ENCODE measurements at regions not wholly inside any gene's neighbourhood (a gene's known extent, or its start where the extent isn't known, plus 50 kb on each side); places are given as distances from the start of the nearest gene placed in this dataset.

DNA sequence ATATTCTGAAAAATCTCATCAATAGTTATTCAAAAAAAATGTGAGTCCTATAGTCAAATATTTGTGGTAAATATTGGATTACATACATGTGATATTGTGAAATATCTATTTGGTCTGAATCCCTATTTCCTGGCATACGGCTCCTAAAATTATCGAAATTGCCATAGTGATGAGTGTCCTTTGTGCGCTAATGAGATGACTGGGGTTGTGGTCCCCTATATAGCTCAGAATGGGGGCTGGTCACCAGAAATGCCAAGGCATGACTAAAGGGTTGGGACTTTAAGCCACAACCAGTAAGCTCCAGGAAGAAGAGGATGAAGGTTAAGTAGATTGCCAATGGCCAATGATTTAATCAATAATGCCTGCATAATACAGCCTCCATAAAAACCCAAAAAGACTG lies 610.2 kb upstream of the CHRM3 start:
- H3K4me3 ChIP-seq (ENCODE audit: low read depth, low read length) = no peak overlapping the region
- TF ChIP-seq, protein P1, sequence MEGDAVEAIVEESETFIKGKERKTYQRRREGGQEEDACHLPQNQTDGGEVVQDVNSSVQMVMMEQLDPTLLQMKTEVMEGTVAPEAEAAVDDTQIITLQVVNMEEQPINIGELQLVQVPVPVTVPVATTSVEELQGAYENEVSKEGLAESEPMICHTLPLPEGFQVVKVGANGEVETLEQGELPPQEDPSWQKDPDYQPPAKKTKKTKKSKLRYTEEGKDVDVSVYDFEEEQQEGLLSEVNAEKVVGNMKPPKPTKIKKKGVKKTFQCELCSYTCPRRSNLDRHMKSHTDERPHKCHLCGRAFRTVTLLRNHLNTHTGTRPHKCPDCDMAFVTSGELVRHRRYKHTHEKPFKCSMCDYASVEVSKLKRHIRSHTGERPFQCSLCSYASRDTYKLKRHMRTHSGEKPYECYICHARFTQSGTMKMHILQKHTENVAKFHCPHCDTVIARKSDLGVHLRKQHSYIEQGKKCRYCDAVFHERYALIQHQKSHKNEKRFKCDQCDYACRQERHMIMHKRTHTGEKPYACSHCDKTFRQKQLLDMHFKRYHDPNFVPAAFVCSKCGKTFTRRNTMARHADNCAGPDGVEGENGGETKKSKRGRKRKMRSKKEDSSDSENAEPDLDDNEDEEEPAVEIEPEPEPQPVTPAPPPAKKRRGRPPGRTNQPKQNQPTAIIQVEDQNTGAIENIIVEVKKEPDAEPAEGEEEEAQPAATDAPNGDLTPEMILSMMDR (IDR thresholded peaks at IDR 0.05; ENCODE audit: low read depth, low read length) = no peak

DNA sequence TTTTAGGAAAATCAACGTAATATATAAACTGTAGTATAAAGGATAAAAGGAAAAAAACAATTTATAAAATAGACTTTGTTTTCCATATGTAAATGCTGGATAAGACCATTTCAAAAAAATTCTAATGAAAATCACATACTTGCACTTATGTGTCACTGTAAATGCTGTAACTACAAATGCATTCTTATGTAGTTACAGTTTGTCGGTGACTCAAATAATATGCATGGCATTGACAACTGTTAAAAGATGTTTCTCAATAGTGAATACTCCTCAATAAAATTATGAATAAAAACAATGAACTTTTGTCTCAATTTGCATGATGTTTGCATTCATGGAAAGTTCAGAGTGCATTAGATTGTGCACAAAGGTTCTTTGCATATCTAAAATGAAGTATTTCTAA lies 614.0 kb upstream of the CHRM3 start:
- TF ChIP-seq, protein P1 (IDR thresholded peaks at IDR 0.05; ENCODE audit: low read depth, low read length) = no peak
- H3K4me3 ChIP-seq (ENCODE audit: low read depth, low read length) = no peak overlapping the region

DNA sequence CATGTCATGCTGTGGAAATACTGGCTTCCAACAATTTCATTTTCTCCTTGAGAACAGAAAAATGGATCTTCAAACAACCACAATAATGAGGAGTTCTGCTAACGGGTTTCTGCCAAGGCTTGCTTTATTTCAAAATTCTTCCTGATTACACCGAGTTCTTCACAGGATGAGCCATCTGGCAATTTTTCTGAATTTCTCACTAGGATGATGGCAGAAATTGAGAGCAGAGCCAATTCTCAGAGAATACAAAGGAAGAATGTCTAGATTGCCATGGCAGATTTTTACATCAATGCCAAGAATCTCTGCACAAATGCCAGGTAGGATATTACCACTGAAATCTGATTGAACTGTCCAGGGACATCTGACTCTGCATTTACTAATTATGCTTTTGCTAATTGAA lies 619.0 kb upstream of the CHRM3 start:
- TF ChIP-seq, protein P1 (IDR thresholded peaks at IDR 0.05; ENCODE audit: low read depth, low read length) = no peak
- H3K4me3 ChIP-seq (ENCODE audit: low read depth, low read length) = no peak overlapping the region

DNA sequence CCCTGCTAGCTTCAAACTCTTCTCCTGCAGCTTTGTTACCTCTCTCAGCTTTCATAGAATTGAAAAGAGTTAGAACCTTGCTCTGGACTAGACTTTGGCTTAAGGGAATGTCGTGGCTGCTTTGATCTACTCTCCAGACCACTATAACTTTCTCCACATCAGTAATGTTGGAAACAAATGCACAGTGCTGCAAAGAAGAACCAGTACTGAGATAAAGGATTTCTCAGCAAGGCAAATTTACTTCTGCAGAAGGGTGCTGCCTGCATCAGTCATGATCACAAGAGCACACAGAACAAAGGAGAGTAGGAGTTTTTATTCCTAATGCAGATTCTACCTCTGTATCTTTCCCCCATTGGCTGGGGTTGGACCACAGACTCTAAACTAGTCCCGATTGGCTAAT lies 621.6 kb upstream of the CHRM3 start:
- TF ChIP-seq, protein P1 (IDR thresholded peaks at IDR 0.05; ENCODE audit: low read depth, low read length) = no peak
- no peak overlapping the region for H3K4me3 ChIP-seq (ENCODE audit: low read depth, low read length)

DNA sequence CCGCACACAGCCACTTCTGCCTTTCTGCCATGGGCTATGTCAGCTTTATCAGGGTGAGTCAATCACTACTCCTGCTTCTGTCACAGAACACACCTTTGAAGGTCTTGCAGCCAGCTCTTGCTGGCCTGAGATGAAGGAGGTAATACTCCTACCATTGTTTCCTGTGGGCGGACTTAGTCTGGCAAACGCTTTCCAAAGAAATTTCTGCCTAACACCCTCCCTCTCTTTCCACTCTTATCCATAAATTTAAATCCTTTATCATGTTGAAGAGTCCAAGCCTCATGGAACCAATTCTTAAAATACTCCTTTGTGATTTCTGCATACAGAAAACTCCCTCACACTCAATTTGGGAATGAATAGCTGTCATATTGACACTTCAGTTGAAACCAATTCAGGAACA lies 633.1 kb upstream of the CHRM3 start:
- TF ChIP-seq, protein P1 (IDR thresholded peaks at IDR 0.05; ENCODE audit: low read depth, low read length) = no peak
- H3K4me3 ChIP-seq (ENCODE audit: low read depth, low read length) = no peak overlapping the region

DNA sequence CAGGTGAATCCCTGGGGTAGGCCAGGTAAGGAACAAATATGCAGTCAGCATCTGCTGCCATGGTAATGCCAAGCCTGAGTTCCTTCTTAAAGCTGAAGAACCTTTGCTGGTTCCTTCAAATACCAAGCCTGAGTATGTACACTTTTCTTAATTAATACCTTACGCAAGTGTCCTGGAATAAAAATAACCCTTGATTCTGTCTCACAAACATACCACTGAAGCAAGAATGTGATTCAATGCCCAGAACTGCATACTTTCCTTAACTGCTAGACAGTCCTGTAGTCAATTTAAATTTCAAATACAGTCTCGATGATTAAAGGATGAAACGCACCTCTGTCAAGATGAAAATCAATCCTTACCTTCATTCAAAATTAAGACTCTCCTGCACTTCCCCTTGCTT lies 634.0 kb upstream of the CHRM3 start:
- TF ChIP-seq, protein P1 (IDR thresholded peaks at IDR 0.05; ENCODE audit: low read depth, low read length) = no peak
- H3K4me3 ChIP-seq (ENCODE audit: low read depth, low read length) = no peak overlapping the region

DNA sequence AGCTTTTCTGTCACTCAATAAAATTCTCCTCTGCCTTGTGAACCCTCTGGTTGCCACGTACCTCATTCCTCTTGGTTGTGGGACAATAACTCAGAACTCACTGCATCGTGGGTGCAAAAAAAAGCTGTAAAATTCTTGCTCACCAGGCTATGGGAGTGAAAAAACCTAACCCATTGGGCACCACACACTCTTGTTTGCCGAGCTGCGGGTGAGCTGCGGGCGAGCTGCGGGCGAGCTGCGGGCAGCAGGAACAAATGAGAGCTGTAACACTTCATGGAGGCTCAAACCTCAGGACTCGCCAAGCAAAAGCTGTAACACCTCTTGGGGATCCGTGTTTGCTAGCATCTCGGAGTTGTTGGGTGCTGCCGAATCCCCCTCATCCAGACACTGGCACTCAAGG lies 641.3 kb upstream of the CHRM3 start:
- TF ChIP-seq, protein P1 (IDR thresholded peaks at IDR 0.05; ENCODE audit: low read depth, low read length) = no peak

More for the DNA sequence above, 641.3 kb upstream of the CHRM3 start:
- H3K4me3 ChIP-seq (ENCODE audit: low read depth, low read length) = no peak overlapping the region

Data from WI38 (cell line).